Gastroesophageal sphincter (tissue), 4 donors: ENCODE measurements at regions not wholly inside any gene's neighbourhood (a gene's known extent, or its start where the extent isn't known, plus 50 kb on each side); places are given as distances from the start of the nearest gene placed in this dataset.

ENCODE experiments used
- ATAC-seq: fragments of 150-250 bp; one replicate; pipeline ENCODE4 v1.9.1; 2016; ENCODE audit warnings: mild to moderate bottlenecking, moderate library complexity
- H3K27ac ChIP-seq, 4 donors: fragments of 200-600 bp; sonication (generic) in 3 of 4; 1 replicate in 3 of 4; 2 replicates in 1 of 4; pipeline ENCODE4 v1.5.1; 2016 to 2019
- H3K27me3 ChIP-seq: fragments of 200-600 bp; sonication (generic); one replicate; pipeline ENCODE4 v1.5.1; 2019
- H3K36me3 ChIP-seq, 2 donors: fragments of 200-600 bp; sonication (generic); one replicate each; pipeline ENCODE4 v1.5.1; 2019; ENCODE audit warnings: control low read depth in 1 of 2
- H3K4me1 ChIP-seq, 3 donors: fragments of 200-600 bp; sonication (generic); 1 replicate in 2 of 3; 2 replicates in 1 of 3; pipeline ENCODE4 v1.5.1; 2016 to 2019; ENCODE audit warnings: control low read depth in 2 of 3
- H3K4me3 ChIP-seq, 2 donors: fragments of 200-600 bp; sonication (generic); one replicate each; pipeline ENCODE4 v1.5.1; 2019; ENCODE audit warnings: mild to moderate bottlenecking in 1 of 2, moderate library complexity in 1 of 2
- H3K9me3 ChIP-seq, 3 donors: fragments of 200-600 bp; sonication (generic); one replicate each; pipeline ENCODE4 v1.5.1; 2017 to 2019; ENCODE audit warnings: control low read depth in 2 of 3
- CTCF ChIP-seq, 4 experiments: fragments of 200-600 bp in 2 of 4; fragments of 450-650 bp in 2 of 4; sonication (generic) in 1 of 4; IDR thresholded peaks; one replicate each; pipeline ENCODE4 v1.5.1; 2017 to 2019; ENCODE audit warnings: antibody characterized with exemption in 4 of 4, mild to moderate bottlenecking in 2 of 4, moderate library complexity in 2 of 4
- EP300 ChIP-seq: sonication (generic); formaldehyde crosslinking; IDR thresholded peaks from one replicate; pipeline ENCODE4 v1.6.1; 2017; ENCODE audit warnings: antibody characterized with exemption, mild to moderate bottlenecking
- POLR2A ChIP-seq, 2 donors: fragments of 450-650 bp; IDR thresholded peaks; one replicate each; pipeline ENCODE4 v1.6.1; 2017; ENCODE audit warnings: antibody characterized with exemption in 2 of 2, mild to moderate bottlenecking in 2 of 2, moderate library complexity in 1 of 2
- POLR2AphosphoS5 ChIP-seq: sonication (generic); formaldehyde crosslinking; IDR thresholded peaks from one replicate; pipeline ENCODE4 v1.6.1; 2017; ENCODE audit warnings: antibody characterized with exemption
- WGBS, 2 donors: methylation state at CpG; one replicate each; pipeline ENCODE4 v1.1.5; 2018; ENCODE audit warnings: low coverage in 1 of 2; 5-methylcytosine and 5-hydroxymethylcytosine counted together

GRCh38 chr14:99347561-99347960 is 75.6 kb upstream of the BCL11B start:
- WGBS, 2 donors = 73 to 90% methylated on average over 2 to 4 of the region's 9 CpGs
- no peaks in the 10 kb centered on the region for H3K36me3 ChIP-seq
- H3K4me3 ChIP-seq = no peak overlapping the region
- peaks cover 17% of the 10 kb centered on the region for H3K27me3 ChIP-seq
- H3K9me3 ChIP-seq = no peaks in the 10 kb centered on the region
- TF ChIP-seq POLR2A (IDR thresholded peaks at IDR 0.05) (no peak), CTCF (IDR thresholded peaks at IDR 0.05) (no peak), POLR2AphosphoS5 (no peak), EP300 (no peak)
- no peak for ATAC-seq
- H3K4me1 ChIP-seq = no peaks in the 10 kb centered on the region
- H3K27ac ChIP-seq = no peak overlapping the region

- no peak overlapping the region for H3K27ac ChIP-seq
- H3K27me3 ChIP-seq = peaks cover 14% of the 10 kb centered on the region
- 44 to 58% methylated on average over 5 to 7 of the region's 11 CpGs for WGBS, 2 donors
- no peak for ATAC-seq
- H3K36me3 ChIP-seq = no peaks in the 10 kb centered on the region
- no peak overlapping the region for H3K4me3 ChIP-seq
- TF ChIP-seq POLR2A (IDR thresholded peaks at IDR 0.05) (no peak), CTCF (IDR thresholded peaks at IDR 0.05) (no peak), EP300 (no peak), POLR2AphosphoS5 (no peak)
- no peaks in the 10 kb centered on the region for H3K9me3 ChIP-seq
- no peaks in the 10 kb centered on the region for H3K4me1 ChIP-seq
Measured at GRCh38 chr14:99346470-99347080, 74.6 kb upstream of the BCL11B start.

- no peaks in the 10 kb centered on the region for H3K4me1 ChIP-seq
- no peak for TF ChIP-seq EP300
- no peaks in the 10 kb centered on the region for H3K36me3 ChIP-seq
- H3K27ac ChIP-seq = no peak overlapping the region
- 40 to 100% methylated on average over 1 of the region's 7 CpGs for whole genome bisulfite sequencing, 2 donors
- no peaks in the 10 kb centered on the region for H3K9me3 ChIP-seq
- no peak overlapping the region for H3K4me3 ChIP-seq
- H3K27me3 ChIP-seq = peaks cover 16% of the 10 kb centered on the region
- ATAC-seq = no peak
Measured at GRCh38 chr14:99345472-99345871, 73.5 kb upstream of the BCL11B start.

- 83 to 86% methylated on average over 8 to 11 of the region's 20 CpGs for WGBS, 2 donors
- Histone ChIP-seq H3K27me3 (peaks cover 25% of the 10 kb centered on the region), H3K27ac (no peak overlapping the region), H3K4me3 (no peak overlapping the region), H3K36me3 (no peaks in the 10 kb centered on the region), H3K4me1 (no peaks in the 10 kb centered on the region), H3K9me3 (peaks cover 0 to 7% (median 0%) of the 10 kb centered on the region in 3 donors)
- no peak for TF ChIP-seq POLR2AphosphoS5
- TF ChIP-seq CTCF (IDR thresholded peaks at IDR 0.05) = no peak
- no peak for TF ChIP-seq EP300
- no peak for TF ChIP-seq POLR2A (IDR thresholded peaks at IDR 0.05)
- no peak for ATAC-seq
Measured at GRCh38 chr14:99344051-99344758, 72.2 kb upstream of the BCL11B start.

- Histone ChIP-seq H3K4me1 (no peaks in the 10 kb centered on the region), H3K4me3 (no peak overlapping the region), H3K36me3 (no peaks in the 10 kb centered on the region), H3K27me3 (peaks cover 32% of the 10 kb centered on the region), H3K27ac (no peak overlapping the region), H3K9me3 (peaks cover 0 to 7% (median 0%) of the 10 kb centered on the region in 3 donors)
- WGBS, 2 donors = 78 to 82% methylated on average over 2 to 5 of the region's 7 CpGs
- TF ChIP-seq POLR2A (IDR thresholded peaks at IDR 0.05) (no peak), EP300 (no peak), POLR2AphosphoS5 (no peak), CTCF (IDR thresholded peaks at IDR 0.05) (no peak)
- ATAC-seq = no peak
Measured at GRCh38 chr14:99342906-99343305, 70.9 kb upstream of the BCL11B start.
